ENCODE measurements at regions not wholly inside any gene's neighbourhood (a gene's known extent, or its start where the extent isn't known, plus 50 kb on each side); places are given as distances from the start of the nearest gene placed in this dataset.

DNA sequence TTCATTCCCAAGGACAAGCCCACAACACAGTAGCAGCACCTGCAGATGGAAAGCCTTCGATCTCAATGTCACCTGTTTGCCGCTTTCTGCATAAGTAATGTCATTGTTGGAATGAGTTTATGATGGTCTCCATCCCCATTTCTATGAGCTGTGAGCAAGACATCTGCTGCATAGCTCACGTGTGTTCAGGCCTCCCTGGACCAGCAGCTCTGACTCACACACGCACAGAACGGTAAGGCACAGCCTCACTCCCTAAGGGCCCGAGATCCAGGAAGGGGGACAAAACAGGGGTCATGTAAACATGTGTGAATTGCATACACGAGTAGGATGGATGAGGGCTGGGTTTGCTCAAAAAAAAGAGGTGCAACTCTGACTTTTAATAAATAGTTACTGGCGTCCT is 223.1 kb downstream of the SOX9 start:
- CTCF ChIA-PET: interaction anchor here (1.3 kb wide), 1 partner anchor 23 kb away, joined by 3 read pairs; no protein-coding TSS in a partner anchor
- H4K20me1 ChIP-seq (replicated peaks; ENCODE audit: control insufficient read depth, extremely low read depth, insufficient read depth, low read length): no peaks in the 10 kb centered on the region
- H3K27me3 ChIP-seq (ENCODE audit: control insufficient read depth in 2 of 2, insufficient read depth in 2 of 2, low read length in 2 of 2): peaks cover 0 to 12% of the 10 kb centered on the region in 2 experiments
- POLR2A ChIA-PET: no interaction called here
- TF ChIP-seq POLR2A (IDR thresholded peaks at IDR 0.05; ENCODE audit: low read depth, low read length) (no peak), POLR2AphosphoS5 (IDR thresholded peaks at IDR 0.05; ENCODE audit: insufficient read depth, low read depth, low read length) (no peak), FOS (IDR thresholded peaks at IDR 0.05; ENCODE audit: borderline replicate concordance, insufficient read depth, low read length) (no peak), JUN (IDR thresholded peaks at IDR 0.05; ENCODE audit: borderline replicate concordance, insufficient read depth, insufficient read length, low read depth) (no peak), EZH2 (IDR thresholded peaks at IDR 0.05; ENCODE audit: borderline replicate concordance, low read depth, low read length, severe bottlenecking) (no peak), GATA2 (IDR thresholded peaks at IDR 0.05; ENCODE audit: insufficient read depth, insufficient read length, low read depth, low read length) (no peak), MYC (IDR thresholded peaks at IDR 0.05; ENCODE audit: low read depth, low read length) (no peak)
- TF ChIP-seq, protein P1, sequence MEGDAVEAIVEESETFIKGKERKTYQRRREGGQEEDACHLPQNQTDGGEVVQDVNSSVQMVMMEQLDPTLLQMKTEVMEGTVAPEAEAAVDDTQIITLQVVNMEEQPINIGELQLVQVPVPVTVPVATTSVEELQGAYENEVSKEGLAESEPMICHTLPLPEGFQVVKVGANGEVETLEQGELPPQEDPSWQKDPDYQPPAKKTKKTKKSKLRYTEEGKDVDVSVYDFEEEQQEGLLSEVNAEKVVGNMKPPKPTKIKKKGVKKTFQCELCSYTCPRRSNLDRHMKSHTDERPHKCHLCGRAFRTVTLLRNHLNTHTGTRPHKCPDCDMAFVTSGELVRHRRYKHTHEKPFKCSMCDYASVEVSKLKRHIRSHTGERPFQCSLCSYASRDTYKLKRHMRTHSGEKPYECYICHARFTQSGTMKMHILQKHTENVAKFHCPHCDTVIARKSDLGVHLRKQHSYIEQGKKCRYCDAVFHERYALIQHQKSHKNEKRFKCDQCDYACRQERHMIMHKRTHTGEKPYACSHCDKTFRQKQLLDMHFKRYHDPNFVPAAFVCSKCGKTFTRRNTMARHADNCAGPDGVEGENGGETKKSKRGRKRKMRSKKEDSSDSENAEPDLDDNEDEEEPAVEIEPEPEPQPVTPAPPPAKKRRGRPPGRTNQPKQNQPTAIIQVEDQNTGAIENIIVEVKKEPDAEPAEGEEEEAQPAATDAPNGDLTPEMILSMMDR (IDR thresholded peaks at IDR 0.05; ENCODE audit: extremely low read depth in 1 of 2, insufficient read depth in 1 of 2, low read depth in 1 of 2, low read length in 2 of 2): no peak
- TF ChIP-seq, protein P2, sequence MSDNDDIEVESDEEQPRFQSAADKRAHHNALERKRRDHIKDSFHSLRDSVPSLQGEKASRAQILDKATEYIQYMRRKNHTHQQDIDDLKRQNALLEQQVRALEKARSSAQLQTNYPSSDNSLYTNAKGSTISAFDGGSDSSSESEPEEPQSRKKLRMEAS (IDR thresholded peaks at IDR 0.05; ENCODE audit: insufficient read depth, insufficient read length): no peak
- BruUV-seq (replicated peaks): no TSS peak
- DNase-seq (ENCODE audit: low read depth, low spot score) (no peak), FAIRE-seq (no peak)
- no peaks in the 10 kb centered on the region for H3K36me3 ChIP-seq (ENCODE audit: control insufficient read depth in 2 of 2, extremely low read depth in 1 of 2, insufficient read depth in 2 of 2, low read length in 2 of 2)
- no peak overlapping the region for H3K4me2 ChIP-seq (ENCODE audit: insufficient read depth, low read length)
- no peak overlapping the region for H2AFZ ChIP-seq (ENCODE audit: low read depth, low read length)
- dilution Hi-C loops (cut with MboI; ENCODE audit: extremely low pct_ligation_motif_present, low sequenced_read_pairs) (no loop called here), intact Hi-C loops (cut with micrococcal nuclease) (no loop called here)
- no peaks in the 10 kb centered on the region for H3K9me3 ChIP-seq (replicated peaks; ENCODE audit: control insufficient read depth, insufficient read depth, low read length)
- H3K9ac ChIP-seq (replicated peaks; ENCODE audit: extremely low read depth, insufficient read depth, low read length): no peak overlapping the region
- no peak overlapping the region for H3K4me3 ChIP-seq (replicated peaks in 1 of 3; ENCODE audit: insufficient read depth in 1 of 3, low read depth in 1 of 3, low read length in 3 of 3)
- H3K4me1 ChIP-seq (ENCODE audit: control insufficient read depth, extremely low read depth, insufficient read depth, low read length): peaks cover 5% of the 10 kb centered on the region
- no peaks in the 10 kb centered on the region for H3K9me1 ChIP-seq (replicated peaks; ENCODE audit: control insufficient read depth, extremely low read depth, insufficient read depth, low read length)
- no peak overlapping the region for H3K27ac ChIP-seq (ENCODE audit: insufficient read depth, low read depth, low read length)
- no peaks in the 10 kb centered on the region for H3K79me2 ChIP-seq (ENCODE audit: control insufficient read depth, insufficient read depth, low read length)
